ENCODE measurements at regions not wholly inside any gene's neighbourhood (a gene's known extent, or its start where the extent isn't known, plus 50 kb on each side); places are given as distances from the start of the nearest gene placed in this dataset.

- no peak for DNase-seq (ENCODE audit: low spot score)
Measured at GRCh38 chr21:28342212-28342810, 650.4 kb downstream of the LTN1 start.

GRCh38 chr21:28339403-28339802, 653.3 kb downstream of the LTN1 start:
- DNase-seq (ENCODE audit: low spot score), result no peak

GRCh38 chr21:28338701-28339305, 653.9 kb downstream of the LTN1 start:
- no peak for DNase-seq (ENCODE audit: low spot score)

- DNase-seq (ENCODE audit: low spot score), result no peak
Measured at GRCh38 chr21:28337315-28337714, 655.4 kb downstream of the LTN1 start.

GRCh38 chr21:28336314-28336713, 656.4 kb downstream of the LTN1 start:
- no peak for DNase-seq (ENCODE audit: low spot score)

- DNase-seq (ENCODE audit: low spot score), result no peak
Measured at GRCh38 chr21:28334407-28334806, 658.3 kb downstream of the LTN1 start.

GRCh38 chr21:28333578-28334075, 659.0 kb downstream of the LTN1 start:
- no peak for DNase-seq (ENCODE audit: low spot score)

- DNase-seq (ENCODE audit: low spot score), result no peak
Measured at GRCh38 chr21:28332796-28333195, 659.9 kb downstream of the LTN1 start.

- no peak for DNase-seq (ENCODE audit: low spot score)
Measured at GRCh38 chr21:28325618-28326017, 667.1 kb downstream of the LTN1 start.

GRCh38 chr21:28324690-28325089, 668.0 kb downstream of the LTN1 start:
- no peak for DNase-seq (ENCODE audit: low spot score)

GRCh38 chr21:28317177-28317950, 675.3 kb downstream of the LTN1 start:
- DNase-seq (ENCODE audit: low spot score), result no peak

GRCh38 chr21:28311411-28312190, 681.1 kb downstream of the LTN1 start:
- no peak for DNase-seq (ENCODE audit: low spot score)

GRCh38 chr21:28310711-28311110, 682.0 kb downstream of the LTN1 start:
- DNase-seq (ENCODE audit: low spot score), result no peak

GRCh38 chr21:28310171-28310685, 682.4 kb downstream of the LTN1 start:
- no peak for DNase-seq (ENCODE audit: low spot score)

- DNase-seq (ENCODE audit: low spot score), result no peak
Measured at GRCh38 chr21:28309596-28309995, 683.1 kb downstream of the LTN1 start.

- DNase-seq (ENCODE audit: low spot score), result no peak
Measured at GRCh38 chr21:28308516-28308915, 684.2 kb downstream of the LTN1 start.

GRCh38 chr21:28299946-28300345, 692.7 kb downstream of the LTN1 start:
- DNase-seq (ENCODE audit: low spot score), result no peak

- no peak for DNase-seq (ENCODE audit: low spot score)
Measured at GRCh38 chr21:28298251-28298672, 694.4 kb downstream of the LTN1 start.

GRCh38 chr21:28294051-28294450, 698.6 kb downstream of the LTN1 start:
- no peak for DNase-seq (ENCODE audit: low spot score)

- DNase-seq (ENCODE audit: low spot score), result no peak
Measured at GRCh38 chr21:28283641-28284490, 708.8 kb downstream of the LTN1 start.

- no peak for DNase-seq (ENCODE audit: low spot score)
Measured at GRCh38 chr21:28282833-28283232, 709.8 kb downstream of the LTN1 start.
